Neural cell (in vitro differentiated cells): ENCODE measurements at regions not wholly inside any gene's neighbourhood (a gene's known extent, or its start where the extent isn't known, plus 50 kb on each side); places are given as distances from the start of the nearest gene placed in this dataset.

Experiments
- H2AFZ ChIP-seq: fragments of 200-600, 300-800 bp; sonication (generic), shearing (Covaris generic); 2 replicates; pipeline ENCODE4 v1.6.0; 2014; ENCODE audit warnings: low read depth, mild to moderate bottlenecking, antibody characterized with exemption, low read length, moderate library complexity
- H3F3A ChIP-seq: fragments of 200-600 bp; shearing (Covaris generic); 2 replicates; pipeline ENCODE4 v1.6.1; 2016; ENCODE audit warnings: mild to moderate bottlenecking, moderate library complexity, mixed read lengths, antibody characterized with exemption, low read length; ENCODE audit not compliant: insufficient read depth, poor library complexity, severe bottlenecking
- H3K27ac ChIP-seq: fragments of 200-600, 300-800 bp; sonication (generic), shearing (Covaris generic); 2 replicates; pipeline ENCODE4 v1.5.1; 2014; ENCODE audit warnings: mild to moderate bottlenecking, low read length, moderate library complexity
- H3K27me3 ChIP-seq: fragments of 300-800, 200-600 bp; sonication (generic), shearing (Covaris generic); 2 replicates; pipeline ENCODE4 v1.6.0; 2014; ENCODE audit warnings: mild to moderate bottlenecking, low read depth, low read length, moderate library complexity; ENCODE audit not compliant: insufficient read depth
- H3K36me3 ChIP-seq: fragments of 300-800, 200-600 bp; sonication (generic), shearing (Covaris generic); 2 replicates; pipeline ENCODE4 v1.5.1; 2014; ENCODE audit warnings: mild to moderate bottlenecking, antibody characterized with exemption, low read length, moderate library complexity; ENCODE audit not compliant: insufficient read depth
- H3K4me2 ChIP-seq: fragments of 300-800, 200-600 bp; sonication (generic), shearing (Covaris generic); 2 replicates; pipeline ENCODE4 v1.6.0; 2014; ENCODE audit warnings: mild to moderate bottlenecking, low read length
- H3K4me3 ChIP-seq: fragments of 300-800, 200-600 bp; sonication (generic), shearing (Covaris generic); 2 replicates; pipeline ENCODE4 v1.5.1; 2014; ENCODE audit warnings: mild to moderate bottlenecking, low read length, moderate library complexity
- H3K79me2 ChIP-seq: fragments of 200-600 bp; shearing (Covaris generic); replicated peaks from 2 replicates; pipeline ENCODE4 v1.6.0; 2014; ENCODE audit warnings: mild to moderate bottlenecking, low read length, moderate library complexity; ENCODE audit not compliant: insufficient read depth
- H3K9ac ChIP-seq: fragments of 300-800, 200-600 bp; sonication (generic), shearing (Covaris generic); 2 replicates; pipeline ENCODE4 v1.6.1; 2016; ENCODE audit warnings: mild to moderate bottlenecking, low read length, mixed read lengths
- H3K9me2 ChIP-seq: fragments of 200-600 bp; shearing (Covaris generic); 2 replicates; pipeline ENCODE4 v1.6.1; 2016; ENCODE audit warnings: mild to moderate bottlenecking, low read length, mixed read lengths; ENCODE audit not compliant: insufficient read depth
- H3K9me3 ChIP-seq: fragments of 200-600, 300-800 bp; sonication (generic), shearing (Covaris generic); 2 replicates; pipeline ENCODE4 v1.6.1; 2016; ENCODE audit warnings: mild to moderate bottlenecking, mixed run types, low read length, moderate library complexity, mixed read lengths
- H4K20me1 ChIP-seq: fragments of 200-600 bp; shearing (Covaris generic); 2 replicates; pipeline ENCODE4 v1.6.1; 2016; ENCODE audit warnings: mild to moderate bottlenecking, mixed run types; ENCODE audit not compliant: insufficient read depth
- CTCF ChIP-seq: fragments of 450-650 bp; IDR thresholded peaks from 2 replicates; pipeline ENCODE4 v1.5.1; 2014; ENCODE audit warnings: antibody characterized with exemption, mild to moderate bottlenecking, moderate library complexity; ENCODE audit not compliant: poor library complexity, severe bottlenecking
- EP300 ChIP-seq: fragments of 450-650 bp; conservative IDR thresholded peaks from 2 replicates; pipeline ENCODE4 v1.6.1; 2014; ENCODE audit warnings: antibody characterized with exemption, mild to moderate bottlenecking, moderate library complexity; ENCODE audit not compliant: poor library complexity, severe bottlenecking
- EZH2 ChIP-seq: fragments of 200-600, 300-800 bp; shearing (Covaris generic), sonication (generic); IDR thresholded peaks from 2 replicates; pipeline ENCODE4 v1.6.1; 2014; ENCODE audit warnings: antibody characterized with exemption, low read length, borderline replicate concordance, mild to moderate bottlenecking; ENCODE audit not compliant: insufficient read depth, poor library complexity, severe bottlenecking
- MXI1 ChIP-seq: fragments of 450-650 bp; conservative IDR thresholded peaks from 2 replicates; pipeline ENCODE4 v1.6.1; 2014; ENCODE audit warnings: antibody characterized with exemption, mild to moderate bottlenecking; ENCODE audit not compliant: poor library complexity, severe bottlenecking
- POLR2AphosphoS5 ChIP-seq: IDR thresholded peaks from 2 replicates; pipeline ENCODE4 v1.6.1; 2012
- RAD21 ChIP-seq: fragments of 450-650 bp; conservative IDR thresholded peaks from 2 replicates; pipeline ENCODE4 v1.6.1; 2014; ENCODE audit warnings: antibody characterized with exemption, mild to moderate bottlenecking, moderate library complexity
- SMC3 ChIP-seq: fragments of 450-650 bp; conservative IDR thresholded peaks from 2 replicates; pipeline ENCODE4 v1.6.1; 2014; ENCODE audit warnings: antibody characterized with exemption, mild to moderate bottlenecking, moderate library complexity; ENCODE audit not compliant: poor library complexity
- TAF1 ChIP-seq: IDR thresholded peaks from 2 replicates; pipeline ENCODE4 v1.6.1; 2012; ENCODE audit warnings: low read depth
- TF ChIP-seq, protein P1 (sequence below): IDR thresholded peaks from 2 replicates; pipeline ENCODE4 v1.6.1; 2012; ENCODE audit warnings: borderline replicate concordance

DNA sequence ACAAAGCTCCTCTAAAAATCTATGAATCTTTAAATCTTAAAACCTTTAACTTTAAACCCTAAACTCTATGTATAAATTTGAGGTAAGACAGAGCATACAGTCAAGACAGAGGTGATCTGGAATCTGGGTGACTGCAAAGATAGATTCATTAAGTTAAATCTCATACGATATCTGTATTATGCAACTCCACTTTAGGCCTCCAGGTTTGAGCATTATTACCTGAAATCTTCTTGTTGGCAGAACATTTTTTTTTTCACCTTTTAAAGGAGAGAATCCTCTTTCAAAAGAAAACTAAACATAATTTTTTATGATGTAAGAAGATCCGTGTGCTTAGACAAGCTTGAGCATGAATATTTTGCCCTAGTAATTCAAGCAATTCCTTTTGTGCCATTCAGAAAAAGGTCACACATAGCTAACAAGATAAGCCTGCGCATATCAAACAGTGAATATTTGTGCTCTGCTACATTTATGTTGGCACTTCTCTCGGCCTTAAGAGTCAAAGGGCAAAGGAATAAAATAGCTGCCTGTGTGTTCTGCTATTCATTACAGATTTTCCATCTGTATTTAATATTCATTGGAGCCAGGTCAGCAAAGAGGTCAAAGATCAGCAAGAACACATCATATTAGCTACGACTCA is 163.3 kb downstream of the TMTC3 start:
- no peak for TF ChIP-seq EZH2
- TF ChIP-seq POLR2AphosphoS5: no peak
- no peak for TF ChIP-seq MXI1
- TF ChIP-seq EP300: no peak
- TF ChIP-seq SMC3: no peak
- TF ChIP-seq, protein P1, sequence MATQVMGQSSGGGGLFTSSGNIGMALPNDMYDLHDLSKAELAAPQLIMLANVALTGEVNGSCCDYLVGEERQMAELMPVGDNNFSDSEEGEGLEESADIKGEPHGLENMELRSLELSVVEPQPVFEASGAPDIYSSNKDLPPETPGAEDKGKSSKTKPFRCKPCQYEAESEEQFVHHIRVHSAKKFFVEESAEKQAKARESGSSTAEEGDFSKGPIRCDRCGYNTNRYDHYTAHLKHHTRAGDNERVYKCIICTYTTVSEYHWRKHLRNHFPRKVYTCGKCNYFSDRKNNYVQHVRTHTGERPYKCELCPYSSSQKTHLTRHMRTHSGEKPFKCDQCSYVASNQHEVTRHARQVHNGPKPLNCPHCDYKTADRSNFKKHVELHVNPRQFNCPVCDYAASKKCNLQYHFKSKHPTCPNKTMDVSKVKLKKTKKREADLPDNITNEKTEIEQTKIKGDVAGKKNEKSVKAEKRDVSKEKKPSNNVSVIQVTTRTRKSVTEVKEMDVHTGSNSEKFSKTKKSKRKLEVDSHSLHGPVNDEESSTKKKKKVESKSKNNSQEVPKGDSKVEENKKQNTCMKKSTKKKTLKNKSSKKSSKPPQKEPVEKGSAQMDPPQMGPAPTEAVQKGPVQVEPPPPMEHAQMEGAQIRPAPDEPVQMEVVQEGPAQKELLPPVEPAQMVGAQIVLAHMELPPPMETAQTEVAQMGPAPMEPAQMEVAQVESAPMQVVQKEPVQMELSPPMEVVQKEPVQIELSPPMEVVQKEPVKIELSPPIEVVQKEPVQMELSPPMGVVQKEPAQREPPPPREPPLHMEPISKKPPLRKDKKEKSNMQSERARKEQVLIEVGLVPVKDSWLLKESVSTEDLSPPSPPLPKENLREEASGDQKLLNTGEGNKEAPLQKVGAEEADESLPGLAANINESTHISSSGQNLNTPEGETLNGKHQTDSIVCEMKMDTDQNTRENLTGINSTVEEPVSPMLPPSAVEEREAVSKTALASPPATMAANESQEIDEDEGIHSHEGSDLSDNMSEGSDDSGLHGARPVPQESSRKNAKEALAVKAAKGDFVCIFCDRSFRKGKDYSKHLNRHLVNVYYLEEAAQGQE: no peak
- TF ChIP-seq TAF1: no peak
- TF ChIP-seq CTCF: no peak
- TF ChIP-seq RAD21: no peak
- no peaks in the 10 kb centered on the region for H3K9me3 ChIP-seq
- H3K36me3 ChIP-seq: no peaks in the 10 kb centered on the region
- H3K79me2 ChIP-seq: no peaks in the 10 kb centered on the region
- H3K4me2 ChIP-seq: no peak overlapping the region
- H3K4me3 ChIP-seq: no peak overlapping the region
- no peak overlapping the region for H2AFZ ChIP-seq
- no peaks in the 10 kb centered on the region for H3K27me3 ChIP-seq
- H3K9me2 ChIP-seq: no peaks in the 10 kb centered on the region
- no peaks in the 10 kb centered on the region for H4K20me1 ChIP-seq
- H3K27ac ChIP-seq: no peak overlapping the region
- no peak overlapping the region for H3K9ac ChIP-seq
- no peaks in the 10 kb centered on the region for H3F3A ChIP-seq

- H3F3A ChIP-seq: no peaks in the 10 kb centered on the region
- H3K9me2 ChIP-seq: no peaks in the 10 kb centered on the region
- H3K4me3 ChIP-seq: no peak overlapping the region
- no peak overlapping the region for H3K27ac ChIP-seq
- no peaks in the 10 kb centered on the region for H4K20me1 ChIP-seq
- H2AFZ ChIP-seq: no peak overlapping the region
- no peaks in the 10 kb centered on the region for H3K27me3 ChIP-seq
- no peak for TF ChIP-seq TAF1
- TF ChIP-seq RAD21: no peak
- TF ChIP-seq POLR2AphosphoS5: no peak
- TF ChIP-seq EP300: no peak
- TF ChIP-seq, protein P1: no peak
- TF ChIP-seq MXI1: no peak
- no peak for TF ChIP-seq CTCF
- H3K9me3 ChIP-seq: no peaks in the 10 kb centered on the region
- H3K79me2 ChIP-seq: no peaks in the 10 kb centered on the region
- H3K4me2 ChIP-seq: no peak overlapping the region
- H3K36me3 ChIP-seq: no peaks in the 10 kb centered on the region
- H3K9ac ChIP-seq: no peak overlapping the region
Measured at GRCh38 chr12:88306471-88307069, 164.5 kb downstream of the TMTC3 start.
